Gastrocnemius medialis (tissue), 4 donors: ENCODE measurements at regions not wholly inside any gene's neighbourhood (a gene's known extent, or its start where the extent isn't known, plus 50 kb on each side); places are given as distances from the start of the nearest gene placed in this dataset.

Source experiments
- CTCF ChIP-seq, 5 experiments: fragments of 450-650 bp in 3 of 5; fragments of 200-600 bp in 2 of 5; sonication (generic) in 2 of 5; IDR thresholded peaks in 4 of 5; conservative IDR thresholded peaks in 1 of 5; 1 replicate in 4 of 5; 2 replicates in 1 of 5; pipeline ENCODE4 v1.5.1; 2016 to 2019; ENCODE audit warnings: antibody characterized with exemption in 5 of 5, mild to moderate bottlenecking in 3 of 5, moderate library complexity in 3 of 5
- POLR2A ChIP-seq, 2 donors: fragments of 450-650 bp; IDR thresholded peaks; one replicate each; pipeline ENCODE4 v1.6.1; 2017; ENCODE audit warnings: antibody characterized with exemption in 2 of 2, mild to moderate bottlenecking in 2 of 2, moderate library complexity in 2 of 2

GRCh38 chr2:84187258-84187657 lies 271.8 kb downstream of the SUCLG1 start:
- TF ChIP-seq CTCF (IDR thresholded peaks at IDR 0.05 in 4 of 5, conservative IDR thresholded peaks at IDR 0.05 in 1 of 5) (no peak), POLR2A (IDR thresholded peaks at IDR 0.05) (no peak)
